ENCODE measurements at regions not wholly inside any gene's neighbourhood (a gene's known extent, or its start where the extent isn't known, plus 50 kb on each side); places are given as distances from the start of the nearest gene placed in this dataset.
"Not testable (repeated sequence)": the region's sequence is repeated elsewhere in the genome, so short reads cannot be mapped to it uniquely, and the experiment has no call there.

DNA sequence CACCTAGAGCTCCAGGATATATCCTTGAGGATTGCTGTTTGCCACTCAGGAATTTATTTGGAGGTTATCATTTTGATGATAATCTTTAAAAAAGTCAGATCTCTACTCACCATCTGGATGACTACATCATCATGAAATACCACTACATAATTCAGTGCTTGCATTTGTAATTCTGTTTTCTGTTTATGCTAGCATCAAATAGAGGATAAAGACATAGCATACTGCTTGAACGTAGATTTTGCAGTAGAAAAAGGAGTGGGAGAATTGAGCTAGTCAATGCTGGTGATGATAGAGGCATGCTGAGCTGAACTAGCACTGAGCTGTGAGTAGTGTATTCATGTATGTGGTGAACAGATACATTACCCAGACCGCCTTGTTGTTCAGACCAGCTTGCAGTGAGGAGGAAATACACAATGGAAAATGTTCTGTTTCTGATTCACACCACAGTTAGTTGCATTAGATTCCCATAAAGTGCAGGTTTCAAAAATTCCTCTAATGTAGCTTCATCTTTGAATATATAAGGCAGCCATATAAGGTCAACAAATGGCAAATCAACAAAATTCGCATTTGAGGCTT, 68.8 kb upstream of the CDC42EP3 start:
- TF ChIP-seq, protein P1, sequence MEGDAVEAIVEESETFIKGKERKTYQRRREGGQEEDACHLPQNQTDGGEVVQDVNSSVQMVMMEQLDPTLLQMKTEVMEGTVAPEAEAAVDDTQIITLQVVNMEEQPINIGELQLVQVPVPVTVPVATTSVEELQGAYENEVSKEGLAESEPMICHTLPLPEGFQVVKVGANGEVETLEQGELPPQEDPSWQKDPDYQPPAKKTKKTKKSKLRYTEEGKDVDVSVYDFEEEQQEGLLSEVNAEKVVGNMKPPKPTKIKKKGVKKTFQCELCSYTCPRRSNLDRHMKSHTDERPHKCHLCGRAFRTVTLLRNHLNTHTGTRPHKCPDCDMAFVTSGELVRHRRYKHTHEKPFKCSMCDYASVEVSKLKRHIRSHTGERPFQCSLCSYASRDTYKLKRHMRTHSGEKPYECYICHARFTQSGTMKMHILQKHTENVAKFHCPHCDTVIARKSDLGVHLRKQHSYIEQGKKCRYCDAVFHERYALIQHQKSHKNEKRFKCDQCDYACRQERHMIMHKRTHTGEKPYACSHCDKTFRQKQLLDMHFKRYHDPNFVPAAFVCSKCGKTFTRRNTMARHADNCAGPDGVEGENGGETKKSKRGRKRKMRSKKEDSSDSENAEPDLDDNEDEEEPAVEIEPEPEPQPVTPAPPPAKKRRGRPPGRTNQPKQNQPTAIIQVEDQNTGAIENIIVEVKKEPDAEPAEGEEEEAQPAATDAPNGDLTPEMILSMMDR (conservative IDR thresholded peaks at IDR 0.05): no peak
- H3K27ac ChIP-seq: no peak overlapping the region

- H3K27ac ChIP-seq: no peak overlapping the region
These were observed 70.8 kb upstream of the CDC42EP3 start for GRCh38 chr2:37742286-37742685.

GRCh38 chr2:37744010-37744409, 72.6 kb upstream of the CDC42EP3 start:
- no peak overlapping the region for H3K27ac ChIP-seq

More at GRCh38 chr2:37742286-37742685, 70.8 kb upstream of the CDC42EP3 start:
- TF ChIP-seq, protein P1 (conservative IDR thresholded peaks at IDR 0.05): no peak

DNA sequence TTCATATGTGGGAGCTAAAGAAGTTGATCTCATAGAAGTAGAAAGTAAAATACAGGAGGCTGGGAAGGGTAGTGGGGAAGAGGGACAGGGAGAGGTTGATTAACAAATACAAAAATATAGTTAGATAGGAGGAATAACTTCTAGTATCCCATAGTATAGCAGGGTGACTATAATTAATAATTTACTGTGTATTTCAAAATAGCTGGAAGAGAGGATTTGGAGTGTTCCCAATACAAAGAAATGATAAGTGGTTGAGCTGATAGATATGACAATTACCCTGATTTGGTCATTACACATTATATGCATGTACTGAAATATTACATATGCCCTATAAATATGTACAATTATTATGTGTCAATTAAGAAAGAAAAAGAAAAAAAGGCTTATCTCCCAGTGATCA, 73.5 kb upstream of the CDC42EP3 start:
- H3K27ac ChIP-seq: not testable (repeated sequence)

More at GRCh38 chr2:37744010-37744409, 72.6 kb upstream of the CDC42EP3 start:
- TF ChIP-seq, protein P1 (conservative IDR thresholded peaks at IDR 0.05): no peak

- not testable (repeated sequence) for H3K27ac ChIP-seq
These were observed 74.6 kb upstream of the CDC42EP3 start for GRCh38 chr2:37746011-37746410.

DNA sequence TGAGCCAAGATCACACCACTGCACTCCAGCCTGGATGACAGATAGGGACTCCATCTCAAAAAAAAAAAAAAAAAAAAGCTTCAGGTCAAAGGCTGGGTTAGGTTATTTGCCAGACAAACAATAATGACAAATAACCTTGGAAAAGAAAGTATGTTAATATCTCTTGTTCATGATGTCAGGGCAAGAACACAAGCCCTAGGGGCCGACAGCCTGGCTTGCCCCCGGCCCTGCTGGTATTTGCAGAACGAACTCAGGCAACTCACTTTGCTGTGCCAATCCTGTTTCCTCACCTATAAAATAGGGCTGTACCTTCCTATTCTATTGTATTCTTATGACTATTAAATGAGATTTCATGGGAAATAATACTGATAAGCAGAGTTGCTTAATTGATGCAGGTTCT, 75.4 kb upstream of the CDC42EP3 start:
- TF ChIP-seq, protein P1 (conservative IDR thresholded peaks at IDR 0.05): no peak
- H3K27ac ChIP-seq: no peak overlapping the region

GRCh38 chr2:37748541-37748940, 77.1 kb upstream of the CDC42EP3 start:
- no peak overlapping the region for H3K27ac ChIP-seq
- TF ChIP-seq, protein P1 (conservative IDR thresholded peaks at IDR 0.05): no peak

GRCh38 chr2:37750286-37750685, 78.8 kb upstream of the CDC42EP3 start:
- H3K27ac ChIP-seq: not testable (repeated sequence)

- H3K27ac ChIP-seq: no peak overlapping the region
- TF ChIP-seq, protein P1 (conservative IDR thresholded peaks at IDR 0.05): no peak
These were observed 81.3 kb upstream of the CDC42EP3 start for GRCh38 chr2:37752766-37753165.
